Esophagus squamous epithelium (tissue), 4 donors: ENCODE measurements at regions not wholly inside any gene's neighbourhood (a gene's known extent, or its start where the extent isn't known, plus 50 kb on each side); places are given as distances from the start of the nearest gene placed in this dataset.

Experiments
- POLR2A ChIP-seq, 4 donors: fragments of 450-650 bp; IDR thresholded peaks; one replicate each; pipeline ENCODE4 v1.6.1; 2017; ENCODE audit warnings: antibody characterized with exemption in 4 of 4, mild to moderate bottlenecking in 4 of 4, moderate library complexity in 3 of 4
- TF ChIP-seq, protein P1 (sequence below), 6 experiments: fragments of 450-650 bp in 4 of 6; fragments of 200-600 bp in 2 of 6; sonication (generic) in 2 of 6; IDR thresholded peaks; one replicate each; pipeline ENCODE4 v1.5.1; 2016 to 2019; ENCODE audit warnings: antibody characterized with exemption in 6 of 6, mild to moderate bottlenecking in 4 of 6, moderate library complexity in 4 of 6

DNA sequence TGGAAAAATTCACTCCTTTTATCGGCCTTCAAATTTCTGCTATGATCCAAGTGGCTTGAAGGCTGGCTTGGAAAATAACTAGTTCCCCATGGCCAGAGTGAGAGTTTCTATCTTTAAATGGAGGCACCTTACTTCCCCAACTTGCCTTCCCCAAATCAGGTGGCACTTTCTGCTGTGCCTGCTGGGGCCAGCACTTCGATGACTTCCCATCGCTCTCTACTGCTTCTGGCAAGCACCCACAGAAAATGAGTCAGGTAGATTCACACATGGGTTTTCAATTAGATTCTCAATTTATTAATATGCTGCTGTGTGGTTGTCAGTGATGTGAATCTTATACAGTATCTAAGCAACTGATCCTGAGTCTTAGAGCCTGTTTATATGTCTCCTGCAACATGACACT is 398.8 kb upstream of the RAG2 start:
- TF ChIP-seq, protein P1, sequence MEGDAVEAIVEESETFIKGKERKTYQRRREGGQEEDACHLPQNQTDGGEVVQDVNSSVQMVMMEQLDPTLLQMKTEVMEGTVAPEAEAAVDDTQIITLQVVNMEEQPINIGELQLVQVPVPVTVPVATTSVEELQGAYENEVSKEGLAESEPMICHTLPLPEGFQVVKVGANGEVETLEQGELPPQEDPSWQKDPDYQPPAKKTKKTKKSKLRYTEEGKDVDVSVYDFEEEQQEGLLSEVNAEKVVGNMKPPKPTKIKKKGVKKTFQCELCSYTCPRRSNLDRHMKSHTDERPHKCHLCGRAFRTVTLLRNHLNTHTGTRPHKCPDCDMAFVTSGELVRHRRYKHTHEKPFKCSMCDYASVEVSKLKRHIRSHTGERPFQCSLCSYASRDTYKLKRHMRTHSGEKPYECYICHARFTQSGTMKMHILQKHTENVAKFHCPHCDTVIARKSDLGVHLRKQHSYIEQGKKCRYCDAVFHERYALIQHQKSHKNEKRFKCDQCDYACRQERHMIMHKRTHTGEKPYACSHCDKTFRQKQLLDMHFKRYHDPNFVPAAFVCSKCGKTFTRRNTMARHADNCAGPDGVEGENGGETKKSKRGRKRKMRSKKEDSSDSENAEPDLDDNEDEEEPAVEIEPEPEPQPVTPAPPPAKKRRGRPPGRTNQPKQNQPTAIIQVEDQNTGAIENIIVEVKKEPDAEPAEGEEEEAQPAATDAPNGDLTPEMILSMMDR (IDR thresholded peaks at IDR 0.05) = no peak
- TF ChIP-seq POLR2A (IDR thresholded peaks at IDR 0.05) = no peak
